ENCODE measurements at regions not wholly inside any gene's neighbourhood (a gene's known extent, or its start where the extent isn't known, plus 50 kb on each side); places are given as distances from the start of the nearest gene placed in this dataset.

DNA sequence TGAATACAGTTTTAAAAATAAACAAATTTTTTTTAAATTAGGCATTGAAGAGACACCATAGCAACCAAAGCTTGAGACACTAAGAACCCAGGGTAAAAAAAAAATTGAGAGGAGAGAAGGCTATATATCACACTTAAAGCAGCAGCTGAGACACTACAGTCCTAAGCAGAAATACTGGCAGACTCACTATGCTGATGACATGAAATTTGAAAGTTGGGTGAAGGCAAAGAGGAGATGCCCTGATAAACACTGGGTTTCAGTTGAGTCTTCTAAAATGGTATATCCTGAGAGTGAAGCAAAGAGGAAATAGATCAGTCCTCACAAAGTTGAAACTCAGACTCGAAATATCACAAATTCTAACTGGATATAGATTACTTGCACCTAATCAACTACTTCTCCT lies 419.9 kb upstream of the CDH9 start:
- TF ChIP-seq, protein P1, sequence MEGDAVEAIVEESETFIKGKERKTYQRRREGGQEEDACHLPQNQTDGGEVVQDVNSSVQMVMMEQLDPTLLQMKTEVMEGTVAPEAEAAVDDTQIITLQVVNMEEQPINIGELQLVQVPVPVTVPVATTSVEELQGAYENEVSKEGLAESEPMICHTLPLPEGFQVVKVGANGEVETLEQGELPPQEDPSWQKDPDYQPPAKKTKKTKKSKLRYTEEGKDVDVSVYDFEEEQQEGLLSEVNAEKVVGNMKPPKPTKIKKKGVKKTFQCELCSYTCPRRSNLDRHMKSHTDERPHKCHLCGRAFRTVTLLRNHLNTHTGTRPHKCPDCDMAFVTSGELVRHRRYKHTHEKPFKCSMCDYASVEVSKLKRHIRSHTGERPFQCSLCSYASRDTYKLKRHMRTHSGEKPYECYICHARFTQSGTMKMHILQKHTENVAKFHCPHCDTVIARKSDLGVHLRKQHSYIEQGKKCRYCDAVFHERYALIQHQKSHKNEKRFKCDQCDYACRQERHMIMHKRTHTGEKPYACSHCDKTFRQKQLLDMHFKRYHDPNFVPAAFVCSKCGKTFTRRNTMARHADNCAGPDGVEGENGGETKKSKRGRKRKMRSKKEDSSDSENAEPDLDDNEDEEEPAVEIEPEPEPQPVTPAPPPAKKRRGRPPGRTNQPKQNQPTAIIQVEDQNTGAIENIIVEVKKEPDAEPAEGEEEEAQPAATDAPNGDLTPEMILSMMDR (IDR thresholded peaks at IDR 0.05), result no peak
- TF ChIP-seq ZFX (IDR thresholded peaks at IDR 0.05; ENCODE audit: borderline replicate concordance), result no peak
